Mesodermal cell (in vitro differentiated cells): ENCODE measurements at regions not wholly inside any gene's neighbourhood (a gene's known extent, or its start where the extent isn't known, plus 50 kb on each side); places are given as distances from the start of the nearest gene placed in this dataset.

Experiments used
- H3K27ac ChIP-seq: 2 replicates; pipeline ENCODE4 v1.7.0; 2013; ENCODE audit warnings: mild to moderate bottlenecking, low read depth, low read length, moderate library complexity; ENCODE audit not compliant: severe bottlenecking
- H3K36me3 ChIP-seq: 2 replicates; pipeline ENCODE4 v1.7.1; 2013; ENCODE audit warnings: mild to moderate bottlenecking, low read length, moderate library complexity; ENCODE audit not compliant: control insufficient read depth, insufficient read depth
- H3K4me1 ChIP-seq: one replicate; pipeline ENCODE4 v1.7.1; 2013; ENCODE audit warnings: mild to moderate bottlenecking, low read length; ENCODE audit not compliant: insufficient read depth, control insufficient read depth, poor library complexity, severe bottlenecking
- H3K4me3 ChIP-seq: 2 replicates; pipeline ENCODE4 v1.7.0; 2013; ENCODE audit warnings: low read length, control low read depth, mild to moderate bottlenecking; ENCODE audit not compliant: insufficient read depth, poor library complexity, severe bottlenecking; ENCODE audit errors: extremely low read depth
- H3K9me3 ChIP-seq: 2 replicates; pipeline ENCODE4 v1.7.1; 2013; ENCODE audit warnings: mild to moderate bottlenecking, low read length, moderate library complexity; ENCODE audit not compliant: control insufficient read depth
- WGBS, 2 experiments: methylation state at CpG; one replicate each; pipeline ENCODE4 v1.1.5; 2013; ENCODE audit warnings: missing lambda C conversion rate in 2 of 2; ENCODE audit not compliant: insufficient coverage in 2 of 2; 5-methylcytosine and 5-hydroxymethylcytosine counted together

- Histone ChIP-seq H3K36me3 (no peaks in the 10 kb centered on the region), H3K4me1 (no peaks in the 10 kb centered on the region), H3K9me3 (no peaks in the 10 kb centered on the region), H3K27ac (no peak overlapping the region), H3K4me3 (no peak overlapping the region)
- WGBS, 2 experiments, result 87 to 91% methylated on average over 6 of the region's 7 CpGs
These were observed 142.7 kb upstream of the KIRREL3 start for GRCh38 chr11:127143251-127143650.

GRCh38 chr11:127138613-127139012 lies 138.0 kb upstream of the KIRREL3 start:
- Histone ChIP-seq H3K36me3 (no peaks in the 10 kb centered on the region), H3K4me1 (no peaks in the 10 kb centered on the region), H3K9me3 (no peaks in the 10 kb centered on the region), H3K27ac (no peak overlapping the region), H3K4me3 (no peak overlapping the region)
- 80 to 86% methylated on average over 1 of the region's 3 CpGs for WGBS, 2 experiments

- Histone ChIP-seq H3K4me3 (no peak overlapping the region), H3K4me1 (no peaks in the 10 kb centered on the region), H3K27ac (no peak overlapping the region), H3K9me3 (no peaks in the 10 kb centered on the region), H3K36me3 (no peaks in the 10 kb centered on the region)
- 93 to 94% methylated on average over 8 to 9 of the region's 15 CpGs for WGBS, 2 experiments
These were observed 137.3 kb upstream of the KIRREL3 start for GRCh38 chr11:127137771-127138280.

- H3K4me3 ChIP-seq, result no peak overlapping the region
- H3K27ac ChIP-seq, result no peak overlapping the region
- WGBS, 2 experiments, result 95 to 97% methylated on average over 4 to 5 of the region's 6 CpGs
- no peaks in the 10 kb centered on the region for H3K9me3 ChIP-seq
- no peaks in the 10 kb centered on the region for H3K4me1 ChIP-seq
- no peaks in the 10 kb centered on the region for H3K36me3 ChIP-seq
These were observed 135.9 kb upstream of the KIRREL3 start for GRCh38 chr11:127136438-127136837.

GRCh38 chr11:127135256-127135655 lies 134.7 kb upstream of the KIRREL3 start:
- H3K4me1 ChIP-seq, result no peaks in the 10 kb centered on the region
- no peaks in the 10 kb centered on the region for H3K36me3 ChIP-seq
- 87 to 89% methylated on average over 3 of the region's 3 CpGs for WGBS, 2 experiments
- H3K9me3 ChIP-seq, result no peaks in the 10 kb centered on the region
- H3K27ac ChIP-seq, result no peak overlapping the region
- H3K4me3 ChIP-seq, result no peak overlapping the region

- H3K36me3 ChIP-seq, result no peaks in the 10 kb centered on the region
- H3K9me3 ChIP-seq, result no peaks in the 10 kb centered on the region
- WGBS, 2 experiments, result 86 to 90% methylated on average over 5 to 6 of the region's 6 CpGs
- no peak overlapping the region for H3K4me3 ChIP-seq
- no peak overlapping the region for H3K27ac ChIP-seq
- H3K4me1 ChIP-seq, result no peaks in the 10 kb centered on the region
These were observed 132.5 kb upstream of the KIRREL3 start for GRCh38 chr11:127133061-127133460.

- Histone ChIP-seq H3K27ac (no peak overlapping the region), H3K9me3 (no peaks in the 10 kb centered on the region), H3K4me3 (no peak overlapping the region), H3K36me3 (no peaks in the 10 kb centered on the region), H3K4me1 (no peaks in the 10 kb centered on the region)
- 100% methylated on average over 1 of the region's 1 CpG; no CpG with 5 or more reads in 1 of the 2 experiments for WGBS, 2 experiments
These were observed 129.8 kb upstream of the KIRREL3 start for GRCh38 chr11:127130321-127130720.

GRCh38 chr11:127126986-127127385 lies 126.4 kb upstream of the KIRREL3 start:
- WGBS, 2 experiments, result 91 to 94% methylated on average over 3 of the region's 3 CpGs
- no peak overlapping the region for H3K27ac ChIP-seq

GRCh38 chr11:127119356-127119755 lies 118.8 kb upstream of the KIRREL3 start:
- H3K4me3 ChIP-seq, result no peak overlapping the region
- WGBS, 2 experiments, result 89 to 97% methylated on average over 3 of the region's 5 CpGs
- H3K27ac ChIP-seq, result no peak overlapping the region
- H3K36me3 ChIP-seq, result no peaks in the 10 kb centered on the region
- no peaks in the 10 kb centered on the region for H3K9me3 ChIP-seq
- no peaks in the 10 kb centered on the region for H3K4me1 ChIP-seq

More at GRCh38 chr11:127126986-127127385, 126.4 kb upstream of the KIRREL3 start:
- no peak overlapping the region for H3K4me3 ChIP-seq
- no peaks in the 10 kb centered on the region for H3K36me3 ChIP-seq
- H3K4me1 ChIP-seq, result no peaks in the 10 kb centered on the region
- no peaks in the 10 kb centered on the region for H3K9me3 ChIP-seq

- WGBS, 2 experiments, result 81 to 88% methylated on average over 4 to 8 of the region's 9 CpGs
- no peak overlapping the region for H3K27ac ChIP-seq
These were observed 118.2 kb upstream of the KIRREL3 start for GRCh38 chr11:127118811-127119210.

GRCh38 chr11:127117231-127117739 lies 116.7 kb upstream of the KIRREL3 start:
- Histone ChIP-seq H3K9me3 (no peaks in the 10 kb centered on the region), H3K4me3 (no peak overlapping the region), H3K27ac (no peak overlapping the region), H3K36me3 (no peaks in the 10 kb centered on the region), H3K4me1 (no peaks in the 10 kb centered on the region)
- 86 to 93% methylated on average over 3 of the region's 4 CpGs for WGBS, 2 experiments

More at GRCh38 chr11:127118811-127119210, 118.2 kb upstream of the KIRREL3 start:
- Histone ChIP-seq H3K4me3 (no peak overlapping the region), H3K4me1 (no peaks in the 10 kb centered on the region), H3K36me3 (no peaks in the 10 kb centered on the region), H3K9me3 (no peaks in the 10 kb centered on the region)
